Type B pancreatic cell (in vitro differentiated cells): ENCODE measurements at regions not wholly inside any gene's neighbourhood (a gene's known extent, or its start where the extent isn't known, plus 50 kb on each side); places are given as distances from the start of the nearest gene placed in this dataset.
A peak's percentile ranks its signal among the peaks of the same experiment; 100 is the strongest.

Experiments used
- DNase-seq: peaks from one replicate; pipeline ENCODE4 v3.0.0; 2021; ENCODE audit warnings: mixed read lengths; ENCODE audit not compliant: unreplicated experiment; ENCODE audit errors: extremely low spot score
- H3K27ac Mint-ChIP-seq: 2 replicates; pipeline ENCODE4 v1.8.0; 2021; ENCODE audit warnings: mild to moderate bottlenecking, mixed read lengths
- H3K27me3 Mint-ChIP-seq: 2 replicates; pipeline ENCODE4 v1.8.0; 2021; ENCODE audit warnings: mixed read lengths
- H3K36me3 Mint-ChIP-seq: 2 replicates; pipeline ENCODE4 v1.8.0; 2021; ENCODE audit warnings: mixed read lengths
- H3K4me1 Mint-ChIP-seq: one replicate; pipeline ENCODE4 v1.8.0; 2021; ENCODE audit warnings: mixed read lengths; ENCODE audit not compliant: unreplicated experiment
- H3K4me3 Mint-ChIP-seq: 2 replicates; pipeline ENCODE4 v1.8.0; 2021; ENCODE audit warnings: mild to moderate bottlenecking, mixed read lengths
- H3K9me3 Mint-ChIP-seq: 2 replicates; pipeline ENCODE4 v1.8.0; 2021; ENCODE audit warnings: mixed read lengths
- CTCF ChIP-seq: fragments of 200-600 bp; sonication (generic); conservative IDR thresholded peaks from 2 replicates; pipeline ENCODE4 v1.5.0; 2021; ENCODE audit warnings: antibody characterized with exemption, mild to moderate bottlenecking

- H3K27ac Mint-ChIP-seq: peak overlapping the region; percentile 89
- TF ChIP-seq CTCF: no peak
- DNase-seq: no peak
- peak overlapping the region; percentile 50 for H3K4me3 Mint-ChIP-seq
- peaks cover 7% of the 10 kb centered on the region for H3K9me3 Mint-ChIP-seq
- H3K36me3 Mint-ChIP-seq: no peaks in the 10 kb centered on the region
- no peaks in the 10 kb centered on the region for H3K27me3 Mint-ChIP-seq
- H3K4me1 Mint-ChIP-seq: peaks cover 38% of the 10 kb centered on the region
Observed at GRCh38 chr14:65334765-65335410, 77.6 kb upstream of the FUT8 start.

- Mint-ChIP-seq H3K4me3 (peak overlapping the region; percentile 24), H3K36me3 (no peaks in the 10 kb centered on the region), H3K27ac (peak overlapping the region; percentile 76), H3K27me3 (no peaks in the 10 kb centered on the region), H3K4me1 (peaks cover 32% of the 10 kb centered on the region), H3K9me3 (peaks cover under 1% of the 10 kb centered on the region)
- DNase-seq: no peak
- no peak for TF ChIP-seq CTCF
Observed at GRCh38 chr14:65335411-65335947, 77.1 kb upstream of the FUT8 start.

- TF ChIP-seq CTCF: no peak
- Mint-ChIP-seq H3K27ac (peak overlapping the region; percentile 62), H3K27me3 (no peaks in the 10 kb centered on the region), H3K9me3 (no peaks in the 10 kb centered on the region), H3K4me3 (no peak overlapping the region), H3K36me3 (no peaks in the 10 kb centered on the region), H3K4me1 (peaks cover 31% of the 10 kb centered on the region)
- DNase-seq: no peak
Observed at GRCh38 chr14:65336191-65336591, 76.3 kb upstream of the FUT8 start.

GRCh38 chr14:65339866-65340265 is 72.7 kb upstream of the FUT8 start:
- Mint-ChIP-seq H3K27ac (no peak overlapping the region), H3K27me3 (no peaks in the 10 kb centered on the region), H3K4me1 (peaks cover 13% of the 10 kb centered on the region), H3K9me3 (no peaks in the 10 kb centered on the region), H3K4me3 (no peak overlapping the region), H3K36me3 (no peaks in the 10 kb centered on the region)
- TF ChIP-seq CTCF: no peak
- DNase-seq: no peak

- Mint-ChIP-seq H3K36me3 (no peaks in the 10 kb centered on the region), H3K9me3 (no peaks in the 10 kb centered on the region), H3K27ac (no peak overlapping the region), H3K4me1 (peaks cover 10% of the 10 kb centered on the region), H3K27me3 (no peaks in the 10 kb centered on the region), H3K4me3 (no peak overlapping the region)
- TF ChIP-seq CTCF: no peak
- DNase-seq: no peak
Observed at GRCh38 chr14:65344011-65344410, 68.5 kb upstream of the FUT8 start.
